SH-SY5Y (cell line): ENCODE measurements at regions not wholly inside any gene's neighbourhood (a gene's known extent, or its start where the extent isn't known, plus 50 kb on each side); places are given as distances from the start of the nearest gene placed in this dataset.

ENCODE experiments used
- GATA2 ChIP-seq: IDR thresholded peaks from 2 replicates; pipeline ENCODE4 v1.6.1; 2011; ENCODE audit warnings: mild to moderate bottlenecking, low read depth, low read length
- GATA3 ChIP-seq: IDR thresholded peaks from 2 replicates; pipeline ENCODE4 v1.6.1; 2011; ENCODE audit warnings: low read depth, mild to moderate bottlenecking, low read length, moderate library complexity

GRCh38 chr15:62833646-62834045, 208.9 kb upstream of the TPM1 start:
- TF ChIP-seq GATA2: no peak
- TF ChIP-seq GATA3: no peak
